GM12878 (cell line): ENCODE measurements at regions not wholly inside any gene's neighbourhood (a gene's known extent, or its start where the extent isn't known, plus 50 kb on each side); places are given as distances from the start of the nearest gene placed in this dataset.

Source experiments
- ATAC-seq: fragments of 200-7000 bp; cut with Tn5 transposase; 3 replicates; pipeline ENCODE4 v1.9.1; 2020; ENCODE audit warnings: mild to moderate bottlenecking, moderate library complexity
- BruUV-seq: library from RNA; stranded (reverse); fragments of 400-500 nt; replicated peaks from 2 replicates; lab custom pipeline; 2021; lab: Mats Ljungman, UMichigan
- CTCF ChIA-PET: fragments of 300-600 bp; sonication (Branson Sonifier 250); formaldehyde crosslinking; extraction: SDS; loops from one replicate; lab custom pipeline; 2021; ENCODE audit warnings: inconsistent platforms; lab: Yijun Ruan, JAX
- POLR2A ChIA-PET: fragments of 350-600 bp; formaldehyde crosslinking; extraction: SDS; loops from one replicate; lab custom pipeline; 2021; ENCODE audit warnings: inconsistent platforms; lab: Charles Lee
- RAD21 ChIA-PET: fragments of 300-600 bp; sonication (Branson Sonifier 250); formaldehyde crosslinking; loops from one replicate; lab custom pipeline; 2023; ENCODE audit warnings: antibody characterized with exemption; ENCODE audit not compliant: unreplicated experiment; lab: Charles Lee
- SMC1A ChIA-PET: fragments of 300-600 bp; sonication (Branson Sonifier 250); formaldehyde crosslinking; loops from one replicate; lab custom pipeline; 2023; ENCODE audit not compliant: unreplicated experiment, uncharacterized antibody; lab: Charles Lee
- DNase-seq: peaks from one replicate; pipeline ENCODE4 v3.0.0-alpha.2; 2011; ENCODE audit warnings: low read depth, low spot score
- FAIRE-seq: peaks from 3 replicates; lab custom pipeline; 2011; peaks lifted over from hg19 to GRCh38; lab: Jason Lieb, UNC
- H2AFZ ChIP-seq: 2 replicates; pipeline ENCODE4 v1.6.0; 2011; ENCODE audit warnings: low read depth, low read length, control low read depth; ENCODE audit not compliant: control insufficient read depth
- H3K27ac ChIP-seq: 2 replicates; pipeline ENCODE4 v1.5.1; 2011; ENCODE audit warnings: control low read depth; ENCODE audit not compliant: control insufficient read depth, insufficient read depth
- H3K27me3 ChIP-seq, 2 experiments: replicated peaks in 1 of 2; 2 replicates each; pipeline versions ENCODE4 v1.6.0 to v1.6.1; 2011; ENCODE audit warnings: low read length in 1 of 2; ENCODE audit not compliant: control insufficient read depth in 2 of 2, insufficient read depth in 2 of 2
- H3K36me3 ChIP-seq, 2 experiments: 2 replicates each; pipeline ENCODE4 v1.5.1; 2011; ENCODE audit warnings: low read length in 1 of 2; ENCODE audit not compliant: control insufficient read depth in 2 of 2, insufficient read depth in 2 of 2
- H3K4me1 ChIP-seq: 2 replicates; pipeline ENCODE4 v1.6.1; 2011; ENCODE audit warnings: mild to moderate bottlenecking, low read length, moderate library complexity, mixed read lengths; ENCODE audit not compliant: control insufficient read depth, insufficient read depth
- H3K4me2 ChIP-seq: 2 replicates; pipeline ENCODE4 v1.6.0; 2011; ENCODE audit warnings: control low read depth; ENCODE audit not compliant: control insufficient read depth, insufficient read depth
- H3K4me3 ChIP-seq: fragments of 200-600 bp; sonication (generic); 2 replicates; pipeline ENCODE4 v1.5.1; 2016
- H3K79me2 ChIP-seq: 2 replicates; pipeline ENCODE4 v1.6.0; 2011; ENCODE audit warnings: low read length; ENCODE audit not compliant: control insufficient read depth, insufficient read depth
- H3K9ac ChIP-seq: 2 replicates; pipeline ENCODE4 v1.8.0; 2011; ENCODE audit warnings: low read length, control low read depth, mixed read lengths; ENCODE audit not compliant: control insufficient read depth, insufficient read depth
- H3K9me3 ChIP-seq: replicated peaks from 3 replicates; pipeline ENCODE4 v1.5.1; 2011; ENCODE audit warnings: mild to moderate bottlenecking, low read length; ENCODE audit not compliant: control insufficient read depth, insufficient read depth
- H4K20me1 ChIP-seq: 2 replicates; pipeline ENCODE4 v1.6.0; 2011; ENCODE audit not compliant: control insufficient read depth, insufficient read depth
- CHD2 ChIP-seq: IDR thresholded peaks from 2 replicates; pipeline ENCODE4 v1.6.1; 2011; ENCODE audit warnings: low read depth, low read length, improper control_type of control experiment, borderline replicate concordance
- CHD4 ChIP-seq: fragments of 200-600 bp; sonication (generic); IDR thresholded peaks from 2 replicates; pipeline ENCODE4 v1.6.1; 2016; ENCODE audit warnings: mild to moderate bottlenecking
- CUX1 ChIP-seq: IDR thresholded peaks from 2 replicates; pipeline ENCODE4 v1.6.1; 2012; ENCODE audit warnings: improper control_type of control experiment, low read depth, low read length; ENCODE audit not compliant: insufficient replicate concordance
- NFIC ChIP-seq: IDR thresholded peaks from 2 replicates; pipeline ENCODE4 v1.6.1; 2012; ENCODE audit warnings: low read depth, mild to moderate bottlenecking, inconsistent platforms, low read length, moderate library complexity
- NKRF ChIP-seq: fragments of 450-650 bp; conservative IDR thresholded peaks from 2 replicates; pipeline ENCODE4 v1.6.1; 2017; ENCODE audit warnings: mild to moderate bottlenecking, moderate library complexity
- PKNOX1 ChIP-seq: fragments of 450-650 bp; IDR thresholded peaks from 2 replicates; pipeline ENCODE4 v1.6.1; 2016; ENCODE audit warnings: mild to moderate bottlenecking
- RUNX3 ChIP-seq: IDR thresholded peaks from 2 replicates; pipeline ENCODE4 v1.6.1; 2012; ENCODE audit warnings: low read length, inconsistent platforms
- TARDBP ChIP-seq: IDR thresholded peaks from 2 replicates; pipeline ENCODE4 v1.6.1; 2016; ENCODE audit warnings: borderline replicate concordance
- TCF3 ChIP-seq: IDR thresholded peaks from 2 replicates; pipeline ENCODE4 v1.6.1; 2012; ENCODE audit warnings: low read depth, mild to moderate bottlenecking, low read length, borderline replicate concordance; ENCODE audit not compliant: insufficient read depth
- ZBTB40 ChIP-seq: fragments of 450-650 bp; IDR thresholded peaks from 2 replicates; pipeline ENCODE4 v1.6.1; 2016; ENCODE audit warnings: mild to moderate bottlenecking, moderate library complexity, borderline replicate concordance
- ZNF274 ChIP-seq: IDR thresholded peaks from one replicate; pipeline ENCODE4 v1.8.0; 2011; ENCODE audit not compliant: insufficient read length, insufficient read depth
- WGBS: methylation state at CpG from one replicate; pipeline ENCODE4 v1.1.6; 2016; ENCODE audit warnings: low lambda C conversion rate; ENCODE audit not compliant: insufficient replicate concordance, insufficient coverage; ENCODE audit errors: missing lambda C conversion rate; 5-methylcytosine and 5-hydroxymethylcytosine counted together
- in situ Hi-C: fragments of 300-500 bp; cut with MboI; formaldehyde crosslinking; loops from 9 replicates; pipeline ENCODE4 v1.14.3; 2018; ENCODE audit warnings: mixed read lengths
- intact Hi-C: fragments of 100-400 bp; cut with micrococcal nuclease; formaldehyde crosslinking; loops from one replicate; pipeline ENCODE4 v1.14.2; 2022; ENCODE audit not compliant: unreplicated experiment

GRCh38 chr22:49656291-49656851 is 171.3 kb downstream of the BRD1 start:
- H3K4me3 ChIP-seq: peak overlapping the region; percentile 77
- peak overlapping the region; percentile 27; the same call in 1 of the 2 replicates for H2AFZ ChIP-seq
- peak overlapping the region; percentile 75 for H3K4me2 ChIP-seq
- H4K20me1 ChIP-seq: no peaks in the 10 kb centered on the region
- H3K27ac ChIP-seq: no peak overlapping the region
- SMC1A ChIA-PET: interaction anchor here (0.7 kb wide), 1 partner anchor 153 kb away, joined by 3 read pairs; no protein-coding TSS in a partner anchor
- intact Hi-C loops: no loop called here
- no peak for TF ChIP-seq CHD4
- no peak for TF ChIP-seq RUNX3
- TF ChIP-seq ZNF274: no peak
- no peak for TF ChIP-seq TCF3
- no peak for TF ChIP-seq NFIC
- TF ChIP-seq CUX1: no peak
- TF ChIP-seq TARDBP: no peak
- TF ChIP-seq CHD2: no peak
- TF ChIP-seq NKRF: no peak
- TF ChIP-seq ZBTB40: no peak
- no peak for TF ChIP-seq PKNOX1
- WGBS: 26% methylated on average over 24 of the region's 25 CpGs
- no peak for FAIRE-seq
- no peaks in the 10 kb centered on the region; the same call in 2 of the 3 replicates for H3K9me3 ChIP-seq
- RAD21 ChIA-PET: no interaction called here
- CTCF ChIA-PET: no interaction called here
- no peak for DNase-seq
- peak; percentile 16 for ATAC-seq
- H3K79me2 ChIP-seq: peaks cover 28% of the 10 kb centered on the region
- H3K36me3 ChIP-seq: no peaks in the 10 kb centered on the region; a peak in 2 of 4 replicates
- peak overlapping the region; percentile 48; the same call in 1 of the 2 replicates for H3K9ac ChIP-seq
- no peaks in the 10 kb centered on the region for H3K4me1 ChIP-seq
- H3K27me3 ChIP-seq: no peaks in the 10 kb centered on the region
- POLR2A ChIA-PET: interaction anchor here (0.5 kb wide), 1 partner anchor 166 kb away, joined by 3 read pairs; no protein-coding TSS in a partner anchor
- no TSS peak for BruUV-seq
- in situ Hi-C loops: no loop called here
